Posterior vena cava (tissue), 2 donors: ENCODE measurements at regions not wholly inside any gene's neighbourhood (a gene's known extent, or its start where the extent isn't known, plus 50 kb on each side); places are given as distances from the start of the nearest gene placed in this dataset.
A peak's percentile ranks its signal among the peaks of the same experiment; 100 is the strongest.
"Not testable (repeated sequence)": the region's sequence is repeated elsewhere in the genome, so short reads cannot be mapped to it uniquely, and the experiment has no call there.

Source experiments
- DNase-seq: peaks from one replicate; pipeline ENCODE4 v3.0.0-alpha.2; 2020; ENCODE audit warnings: low spot score
- intact Hi-C, 2 donors: fragments of 100-400 bp; cut with DNase I; formaldehyde crosslinking; loops; one replicate each; pipeline versions ENCODE4 v1.14.1 to v1.14.2; 2022 to 2023
- donor health status: DM: yes; HTN: yes; CAD: no.
- donor health status: DM: yes; HTN: yes; CAD: no.

DNA sequence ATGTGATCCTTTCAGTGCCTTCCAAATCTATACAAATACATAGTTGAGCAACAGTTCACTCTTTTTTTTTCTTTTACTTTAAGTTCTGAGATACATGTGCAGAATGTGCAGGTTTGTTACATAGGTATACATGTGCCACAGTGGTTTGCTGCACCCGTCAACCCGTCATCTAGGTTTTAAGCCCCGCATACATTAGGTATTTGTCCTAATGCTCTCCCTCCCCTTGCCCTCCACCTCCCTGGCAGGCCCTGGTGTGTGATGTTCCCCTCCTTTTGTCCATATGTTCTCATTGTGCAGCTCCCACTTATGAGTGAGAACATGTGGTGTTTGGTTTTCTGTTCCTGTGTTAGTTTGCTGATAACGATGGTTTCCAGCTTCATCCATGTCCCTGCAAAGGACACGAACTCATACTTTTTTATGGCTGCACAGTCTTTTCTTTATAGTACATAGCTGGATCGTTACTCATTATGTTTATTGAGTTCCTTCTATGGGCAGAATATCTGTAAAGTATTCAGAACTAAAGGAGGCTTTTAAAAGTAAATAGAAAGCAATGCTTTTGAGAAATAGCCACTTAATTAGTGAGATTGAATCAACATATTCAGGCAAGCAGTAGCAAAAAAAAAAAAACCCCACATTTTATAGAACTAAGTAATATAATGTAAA, 131.6 kb upstream of the POT1 start:
- DNase-seq, intact Hi-C loops: not testable (repeated sequence)

DNA sequence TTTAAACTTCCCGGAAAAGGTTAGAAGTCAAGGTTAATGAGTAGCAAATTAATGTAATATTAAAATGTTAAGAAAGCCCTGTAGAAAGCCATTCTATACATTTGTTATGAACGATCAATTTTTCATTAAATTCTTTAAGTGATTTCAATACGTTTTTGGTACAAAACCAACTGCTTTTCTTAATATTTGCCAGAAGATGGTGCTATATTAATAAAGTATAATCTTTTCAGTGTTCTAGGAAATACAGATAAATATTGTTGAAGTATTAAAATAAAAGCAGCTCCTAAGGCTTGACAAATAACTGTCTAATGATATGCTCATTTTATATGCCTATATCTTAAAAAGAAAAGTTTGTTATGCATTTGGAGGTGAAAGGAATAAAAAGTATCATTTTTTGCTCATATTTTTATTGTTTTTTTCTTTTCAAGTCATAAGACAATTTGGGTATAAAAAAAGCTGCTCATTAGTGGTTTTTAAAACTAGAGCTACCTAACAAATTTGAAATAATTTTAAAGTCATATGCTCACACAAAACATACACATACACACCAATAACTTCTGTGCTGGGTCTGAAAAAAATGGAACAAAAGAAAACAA, 130.3 kb upstream of the POT1 start:
- intact Hi-C loops, result no loop called here

DNA sequence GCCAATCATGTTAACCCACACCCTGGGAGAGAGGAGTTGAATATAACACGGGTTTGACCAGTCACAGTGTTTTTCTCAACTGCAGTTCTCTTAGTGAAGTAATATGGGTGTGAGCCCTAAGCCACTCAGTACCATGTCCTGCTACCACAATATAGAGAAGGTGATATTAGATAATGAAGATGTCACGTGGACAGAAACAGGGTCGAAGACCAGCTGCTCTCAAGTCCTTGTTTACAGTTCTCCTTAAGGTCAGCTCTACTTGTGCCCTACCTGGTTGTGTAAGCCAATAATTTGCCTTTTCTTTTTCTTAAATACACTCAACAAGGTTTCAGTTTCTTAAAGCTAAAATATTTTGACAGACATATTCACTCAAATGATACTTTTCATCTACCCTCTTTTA, 128.3 kb upstream of the POT1 start:
- intact Hi-C loops, result no loop called here
- no peak for DNase-seq

More for the DNA sequence above, 130.3 kb upstream of the POT1 start:
- DNase-seq, result no peak

DNA sequence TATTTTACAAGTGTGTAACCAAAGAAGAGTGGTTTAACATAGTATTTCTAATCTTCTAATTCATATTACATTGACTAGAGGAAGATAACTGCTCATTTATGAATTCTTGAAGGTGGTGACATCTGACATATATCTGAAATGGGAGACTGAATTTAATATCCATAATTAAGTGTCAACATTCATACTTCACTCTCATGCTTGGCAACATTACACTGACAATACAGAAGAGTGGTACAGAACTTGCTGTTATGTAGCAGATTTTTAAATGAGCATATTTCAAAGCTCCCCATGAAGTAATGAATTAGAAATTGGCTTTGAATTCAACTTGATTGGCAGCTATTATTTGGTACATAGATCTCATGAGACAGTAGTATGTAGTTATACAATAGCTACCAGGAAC, 125.8 kb upstream of the POT1 start:
- intact Hi-C loops, result no loop called here
- no peak for DNase-seq

DNA sequence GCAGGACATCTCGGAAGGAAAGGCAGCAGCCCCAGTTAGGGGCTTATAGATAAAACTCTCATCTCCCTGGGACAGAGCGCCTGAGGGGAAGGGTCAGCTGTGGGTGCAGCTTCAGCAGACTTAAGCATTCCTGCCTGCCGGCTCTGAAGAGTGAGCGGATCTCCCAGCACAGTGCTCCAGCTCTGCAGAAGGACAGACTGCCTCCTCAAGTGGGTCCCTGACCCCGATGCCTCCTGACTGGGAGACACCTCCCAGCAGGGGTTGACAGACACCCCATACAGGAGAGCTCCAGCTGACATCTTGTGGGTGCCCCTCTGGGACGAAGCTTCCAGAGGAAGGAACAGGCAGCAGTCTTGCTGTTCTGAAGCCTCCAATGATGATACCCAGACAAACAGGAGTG, 117.1 kb upstream of the POT1 start:
- no peak for DNase-seq
- intact Hi-C loops, result no loop called here

DNA sequence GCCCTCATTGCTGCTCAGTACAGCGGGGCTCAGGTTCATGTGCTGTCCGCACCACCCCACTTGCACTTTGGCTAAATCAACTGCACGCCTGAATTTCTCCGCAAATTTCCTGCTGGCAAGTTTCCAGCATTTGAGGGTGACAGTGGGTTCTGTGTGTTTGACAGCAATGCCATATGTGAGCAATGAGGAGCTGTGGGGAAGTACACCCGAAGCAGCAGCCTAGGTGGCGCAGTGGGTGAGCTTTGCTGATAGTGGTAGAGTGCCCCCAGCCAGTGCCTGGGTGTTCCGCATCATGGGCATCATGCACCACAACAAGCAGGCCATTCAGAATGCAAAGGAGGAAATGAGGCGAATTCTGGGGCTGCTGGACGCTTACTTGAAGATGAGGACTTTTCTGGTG, 103.9 kb upstream of the POT1 start:
- peak; percentile 35 for DNase-seq
- intact Hi-C loops, result no loop called here

DNA sequence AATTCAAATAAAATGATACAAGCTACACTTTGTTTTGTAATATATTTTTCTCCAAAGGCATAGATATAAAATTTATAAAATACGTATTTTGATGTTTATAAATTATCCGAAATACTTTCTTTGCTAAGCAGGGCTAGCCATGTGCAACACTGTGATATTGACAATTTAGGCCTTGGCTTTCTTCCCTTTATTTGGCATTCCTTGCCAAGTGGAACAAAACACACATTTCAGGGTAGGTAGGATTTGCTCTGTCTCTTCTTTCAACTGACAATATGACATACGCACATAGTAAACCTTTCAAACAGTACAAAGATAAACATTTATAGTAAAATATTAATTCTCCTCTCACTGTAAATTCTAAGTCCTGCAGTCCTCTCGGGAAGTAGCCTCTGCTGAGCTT, 103.3 kb upstream of the POT1 start:
- no peak for DNase-seq
- intact Hi-C loops, result no loop called here

DNA sequence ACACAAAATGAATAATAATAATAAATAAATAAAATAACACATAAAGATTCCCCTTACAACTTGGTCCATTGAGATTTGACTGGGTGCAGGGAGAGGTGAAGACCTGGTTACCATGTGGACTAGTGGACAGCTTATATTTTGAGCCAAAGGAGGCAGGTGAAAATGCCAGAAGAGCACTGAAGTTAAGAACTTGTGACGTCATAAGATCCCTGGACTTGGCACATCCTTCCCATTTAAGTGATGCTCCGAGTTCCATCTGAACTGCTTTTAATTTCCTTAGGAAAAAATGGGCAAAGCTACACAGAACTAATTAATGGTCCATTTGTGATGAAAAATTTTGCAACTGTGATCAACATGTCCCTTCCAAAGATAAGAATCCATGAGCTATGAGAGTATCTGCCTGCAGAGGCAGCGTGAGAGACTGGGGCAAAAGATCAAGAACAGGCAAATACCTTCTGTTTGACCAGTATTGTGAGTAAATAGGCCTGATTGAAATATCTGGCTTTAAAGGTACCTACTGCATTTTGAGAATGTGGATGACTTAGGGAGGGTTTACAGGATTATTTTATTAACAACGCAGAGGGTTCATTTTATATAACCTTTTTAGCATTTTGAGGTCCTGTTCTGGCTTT, 101.2 kb upstream of the POT1 start:
- no peak for DNase-seq
- intact Hi-C loops, result no loop called here

DNA sequence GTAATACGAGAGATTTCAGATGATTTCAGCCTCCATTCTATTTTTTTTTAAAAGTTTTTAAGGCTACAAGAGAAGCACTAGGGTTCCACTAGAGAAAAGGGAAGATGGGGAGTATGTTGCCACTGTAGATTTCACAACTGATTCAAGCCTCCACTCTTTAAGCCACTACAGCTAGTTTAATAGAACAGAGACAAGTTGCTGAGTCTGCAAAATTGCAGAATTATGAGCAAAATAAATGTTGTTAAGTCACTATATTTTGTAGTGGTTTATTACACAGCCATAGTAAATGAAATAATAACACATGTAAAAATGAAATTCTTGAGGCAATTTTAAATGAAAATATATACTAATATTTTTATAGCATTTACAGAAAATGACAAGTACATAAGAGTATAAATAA, 96.0 kb upstream of the POT1 start:
- no peak for DNase-seq
- intact Hi-C loops, result no loop called here

DNA sequence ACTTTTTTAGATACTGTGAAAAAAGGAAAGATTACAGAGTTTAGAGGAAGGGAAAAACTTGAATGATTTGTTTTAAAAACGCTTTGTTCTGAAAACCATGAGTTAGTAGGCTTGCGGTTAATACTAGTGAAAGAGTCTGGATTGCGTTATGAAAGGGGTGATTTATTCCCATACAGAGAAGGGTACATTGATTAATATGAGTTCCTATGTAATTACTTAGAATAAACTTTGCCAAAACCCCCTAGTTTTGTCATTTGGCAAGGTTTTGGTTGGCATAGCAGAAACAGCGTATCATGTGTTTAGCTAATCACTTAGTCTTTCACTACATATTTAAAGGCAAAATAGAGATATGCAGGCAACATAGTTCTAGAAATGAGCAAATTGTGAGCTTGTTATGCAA, 91.2 kb upstream of the POT1 start:
- DNase-seq, result no peak
- intact Hi-C loops, result no loop called here

DNA sequence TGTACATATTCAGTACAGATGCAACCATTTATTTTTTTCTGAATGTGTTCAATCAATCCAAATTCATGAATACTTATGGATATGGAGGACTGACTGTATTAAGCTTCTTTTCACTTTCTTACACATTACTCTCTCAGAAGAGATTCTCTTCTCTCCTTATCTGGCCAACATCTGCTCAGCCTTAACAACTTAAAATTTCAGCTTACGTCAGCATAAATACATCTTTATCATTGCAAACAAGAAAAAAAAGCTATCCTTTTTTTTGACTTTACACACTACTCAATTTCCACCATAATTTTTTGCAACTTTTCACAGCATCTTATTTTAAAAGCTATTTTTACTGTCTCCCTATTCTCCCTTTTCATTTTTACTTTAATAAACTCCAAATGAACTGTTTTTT, 80.9 kb upstream of the POT1 start:
- intact Hi-C loops, result no loop called here
- no peak for DNase-seq

DNA sequence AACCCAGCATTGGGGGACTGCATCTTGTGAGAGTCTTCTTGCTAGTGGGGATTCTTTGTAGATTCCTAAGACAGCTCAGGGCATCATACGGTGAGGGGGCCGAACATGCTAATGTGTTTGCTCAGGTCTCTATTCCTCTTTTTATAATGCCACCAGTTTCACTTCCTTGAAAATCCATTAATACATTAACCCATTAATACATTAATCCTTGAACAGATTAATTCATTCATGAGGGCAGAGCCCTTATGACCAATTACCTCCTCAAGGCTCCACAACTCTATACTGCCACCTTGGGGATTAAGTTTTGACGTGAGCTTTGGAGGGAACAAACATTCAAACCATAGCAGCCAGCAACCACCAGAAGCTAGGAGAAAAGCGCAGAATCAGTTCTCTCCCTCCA, 67.2 kb upstream of the POT1 start:
- no peak for DNase-seq
- intact Hi-C loops, result no loop called here

DNA sequence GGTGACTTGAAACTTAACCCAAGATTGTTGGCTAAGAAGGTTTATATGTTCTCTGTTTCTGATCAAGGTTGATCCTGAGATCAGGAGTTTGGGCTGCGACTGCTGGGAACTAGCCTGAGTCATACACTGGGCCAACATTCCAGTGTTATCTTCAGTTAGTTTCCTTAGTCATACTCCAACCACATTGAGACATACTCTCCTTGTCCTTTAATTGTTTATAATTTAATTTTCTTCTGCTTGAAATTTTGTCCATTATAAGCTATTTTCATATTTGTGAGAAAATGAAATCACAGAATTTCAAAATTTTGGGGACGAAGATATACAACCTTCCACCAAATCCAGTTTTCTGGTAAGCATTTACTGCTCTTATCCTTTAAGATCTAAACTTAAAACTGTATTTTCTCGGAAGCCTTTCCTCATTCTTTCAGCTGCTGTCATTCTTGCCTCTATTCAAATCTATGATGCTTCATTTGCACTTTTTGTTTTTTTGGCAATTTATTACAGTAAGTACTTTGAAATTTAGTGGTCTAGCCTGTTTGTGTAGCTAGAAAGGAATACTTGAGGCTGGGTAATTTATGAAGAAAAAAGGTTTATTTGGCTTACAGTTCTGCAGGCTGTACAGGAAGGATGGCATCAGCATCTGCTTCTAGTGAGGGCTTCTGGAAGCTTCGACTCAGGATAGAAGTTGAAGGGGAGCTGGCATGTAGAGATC, 63.4 kb upstream of the POT1 start:
- intact Hi-C loops, result no loop called here
- DNase-seq, result peak; percentile 80

DNA sequence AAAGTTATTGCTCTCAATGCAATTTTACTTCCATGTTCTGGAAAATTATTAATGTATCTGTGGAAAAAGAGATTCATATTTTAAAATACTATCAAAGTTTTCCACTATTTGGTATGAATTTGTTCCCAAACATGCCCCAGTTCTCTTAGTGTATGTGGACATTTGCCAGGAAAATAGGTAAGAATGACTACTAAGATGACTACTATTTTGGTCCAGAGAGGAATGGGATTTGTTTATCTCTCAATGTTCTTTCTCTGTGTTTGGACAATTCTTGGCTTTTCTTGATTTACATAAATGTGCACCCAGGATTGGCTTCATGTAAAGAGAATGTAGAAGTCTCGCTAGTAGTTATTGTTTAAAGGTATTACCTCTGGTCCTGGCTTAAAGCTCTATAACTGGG, 60.3 kb upstream of the POT1 start:
- intact Hi-C loops, result no loop called here
- DNase-seq, result no peak
